Progenitor cell of endocrine pancreas (in vitro differentiated cells): ENCODE measurements at regions not wholly inside any gene's neighbourhood (a gene's known extent, or its start where the extent isn't known, plus 50 kb on each side); places are given as distances from the start of the nearest gene placed in this dataset.

Experiments used
- DNase-seq: peaks from one replicate; pipeline ENCODE4 v3.0.0; 2021; ENCODE audit warnings: low spot score; ENCODE audit not compliant: unreplicated experiment
- H3K27ac Mint-ChIP-seq: 2 replicates; pipeline ENCODE4 v1.8.0; 2021; ENCODE audit warnings: mild to moderate bottlenecking, moderate library complexity, mixed read lengths
- H3K27me3 Mint-ChIP-seq: 2 replicates; pipeline ENCODE4 v1.8.0; 2021; ENCODE audit warnings: mixed read lengths
- H3K36me3 Mint-ChIP-seq: 2 replicates; pipeline ENCODE4 v1.8.0; 2022; ENCODE audit warnings: mixed read lengths; ENCODE audit not compliant: insufficient read depth
- H3K4me1 Mint-ChIP-seq: 2 replicates; pipeline ENCODE4 v1.8.0; 2021; ENCODE audit warnings: low read depth, mixed read lengths
- H3K4me3 Mint-ChIP-seq: 2 replicates; pipeline ENCODE4 v1.8.0; 2021; ENCODE audit warnings: low read depth, mild to moderate bottlenecking, moderate library complexity, mixed read lengths
- H3K9me3 Mint-ChIP-seq: 2 replicates; pipeline ENCODE4 v1.8.0; 2021; ENCODE audit warnings: low read depth, mixed read lengths
- TF ChIP-seq, protein P1 (sequence below): fragments of 200-600 bp; sonication (generic); IDR thresholded peaks from one replicate; pipeline ENCODE4 v1.5.0; 2021; ENCODE audit warnings: antibody characterized with exemption, mild to moderate bottlenecking; ENCODE audit not compliant: unreplicated experiment

DNA sequence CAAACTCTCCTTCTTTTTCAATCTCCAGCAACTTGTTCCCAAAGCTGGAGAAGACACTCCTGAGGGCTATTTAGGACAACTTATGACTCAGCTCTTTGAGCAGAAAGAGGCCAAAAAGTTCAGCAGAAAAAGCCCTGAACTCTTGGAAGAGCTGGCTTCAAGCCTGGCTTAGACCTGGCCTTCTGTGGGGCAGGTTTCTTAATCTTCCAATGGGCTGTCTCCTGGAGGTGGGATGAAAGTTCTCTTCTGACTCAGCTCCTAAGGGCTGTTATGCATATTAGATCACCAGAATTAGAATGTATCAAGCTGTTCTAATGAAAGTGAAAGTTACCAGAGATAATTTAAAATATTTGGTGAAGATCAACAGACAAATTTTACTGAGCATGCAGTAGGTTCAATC is 129.4 kb downstream of the RAD51AP2 start:
- Mint-ChIP-seq H3K27me3 (no peaks in the 10 kb centered on the region), H3K9me3 (peaks cover 5% of the 10 kb centered on the region), H3K4me1 (no peaks in the 10 kb centered on the region), H3K4me3 (no peak overlapping the region), H3K36me3 (no peaks in the 10 kb centered on the region), H3K27ac (no peak overlapping the region)
- no peak for DNase-seq
- TF ChIP-seq, protein P1, sequence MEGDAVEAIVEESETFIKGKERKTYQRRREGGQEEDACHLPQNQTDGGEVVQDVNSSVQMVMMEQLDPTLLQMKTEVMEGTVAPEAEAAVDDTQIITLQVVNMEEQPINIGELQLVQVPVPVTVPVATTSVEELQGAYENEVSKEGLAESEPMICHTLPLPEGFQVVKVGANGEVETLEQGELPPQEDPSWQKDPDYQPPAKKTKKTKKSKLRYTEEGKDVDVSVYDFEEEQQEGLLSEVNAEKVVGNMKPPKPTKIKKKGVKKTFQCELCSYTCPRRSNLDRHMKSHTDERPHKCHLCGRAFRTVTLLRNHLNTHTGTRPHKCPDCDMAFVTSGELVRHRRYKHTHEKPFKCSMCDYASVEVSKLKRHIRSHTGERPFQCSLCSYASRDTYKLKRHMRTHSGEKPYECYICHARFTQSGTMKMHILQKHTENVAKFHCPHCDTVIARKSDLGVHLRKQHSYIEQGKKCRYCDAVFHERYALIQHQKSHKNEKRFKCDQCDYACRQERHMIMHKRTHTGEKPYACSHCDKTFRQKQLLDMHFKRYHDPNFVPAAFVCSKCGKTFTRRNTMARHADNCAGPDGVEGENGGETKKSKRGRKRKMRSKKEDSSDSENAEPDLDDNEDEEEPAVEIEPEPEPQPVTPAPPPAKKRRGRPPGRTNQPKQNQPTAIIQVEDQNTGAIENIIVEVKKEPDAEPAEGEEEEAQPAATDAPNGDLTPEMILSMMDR: no peak

DNA sequence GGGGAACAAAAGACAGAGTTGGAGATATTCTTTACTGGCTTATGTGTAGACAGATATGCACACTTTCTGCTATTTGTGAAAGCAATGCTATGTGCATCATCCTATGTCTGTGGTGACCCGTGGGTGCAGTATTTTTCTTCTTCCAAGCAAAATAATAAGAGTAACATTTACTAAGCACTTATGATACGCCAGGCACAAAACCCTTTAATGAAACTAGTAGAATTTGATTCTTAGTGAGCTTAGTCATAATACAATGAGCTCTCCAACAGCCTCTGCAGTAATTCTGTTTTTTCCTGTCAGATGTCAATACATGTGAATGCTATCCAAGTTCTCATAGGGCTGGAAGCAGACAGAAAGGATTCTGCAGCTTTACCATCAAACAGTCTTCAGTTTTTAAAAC is 130.6 kb downstream of the RAD51AP2 start:
- no peaks in the 10 kb centered on the region for H3K27me3 Mint-ChIP-seq
- TF ChIP-seq, protein P1: no peak
- no peaks in the 10 kb centered on the region for H3K9me3 Mint-ChIP-seq

DNA sequence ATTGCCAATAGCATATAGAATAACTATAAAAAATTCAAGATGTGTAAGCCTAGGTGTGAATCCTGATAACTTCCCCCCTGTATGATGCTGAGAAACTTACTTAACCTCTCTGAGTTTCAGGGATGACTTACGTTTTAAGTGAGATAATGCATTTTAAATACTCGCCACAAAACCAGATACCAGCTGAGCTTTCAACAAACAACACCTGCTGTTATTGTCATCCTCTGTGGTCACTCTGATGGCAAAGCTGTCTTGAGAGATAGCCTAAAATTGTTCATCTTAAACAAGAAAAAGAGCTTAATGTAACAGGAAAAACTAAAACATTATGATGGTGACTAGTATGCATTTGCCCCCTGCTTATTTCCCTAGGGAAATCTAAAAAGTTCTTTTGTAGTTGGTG is 131.5 kb downstream of the RAD51AP2 start:
- H3K27ac Mint-ChIP-seq: no peak overlapping the region
- H3K9me3 Mint-ChIP-seq: no peaks in the 10 kb centered on the region
- TF ChIP-seq, protein P1: no peak
- no peak for DNase-seq
- H3K4me1 Mint-ChIP-seq: no peaks in the 10 kb centered on the region
- H3K36me3 Mint-ChIP-seq: no peaks in the 10 kb centered on the region
- H3K27me3 Mint-ChIP-seq: no peaks in the 10 kb centered on the region
- H3K4me3 Mint-ChIP-seq: no peak overlapping the region

More for the DNA sequence above, 130.6 kb downstream of the RAD51AP2 start:
- no peaks in the 10 kb centered on the region for H3K4me1 Mint-ChIP-seq
- H3K36me3 Mint-ChIP-seq: no peaks in the 10 kb centered on the region
- DNase-seq: no peak
- H3K27ac Mint-ChIP-seq: no peak overlapping the region
- H3K4me3 Mint-ChIP-seq: no peak overlapping the region

DNA sequence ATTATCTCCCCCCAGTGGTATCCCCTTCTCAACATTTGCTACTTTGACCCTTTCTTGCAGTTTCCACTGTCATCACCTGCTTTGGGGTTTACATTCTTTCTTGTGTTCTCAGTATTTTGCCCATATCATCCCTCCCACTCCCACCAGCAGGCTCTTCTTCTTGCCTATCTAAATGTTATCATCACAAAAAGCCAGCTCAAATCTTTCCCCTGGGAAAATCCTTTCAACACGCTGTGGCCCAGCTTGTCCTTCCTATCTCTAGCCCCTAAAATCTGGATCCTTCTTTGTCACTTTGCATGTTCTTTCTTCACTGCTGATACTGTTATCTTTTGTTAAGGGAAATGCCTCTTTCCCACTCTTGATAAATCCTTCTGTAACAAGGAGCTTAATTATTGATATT is 138.2 kb downstream of the RAD51AP2 start:
- TF ChIP-seq, protein P1: no peak
- Mint-ChIP-seq H3K4me1 (peaks cover 7% of the 10 kb centered on the region), H3K27ac (no peak overlapping the region), H3K4me3 (no peak overlapping the region), H3K27me3 (no peaks in the 10 kb centered on the region), H3K36me3 (no peaks in the 10 kb centered on the region), H3K9me3 (peaks cover 4% of the 10 kb centered on the region)
- DNase-seq: no peak

DNA sequence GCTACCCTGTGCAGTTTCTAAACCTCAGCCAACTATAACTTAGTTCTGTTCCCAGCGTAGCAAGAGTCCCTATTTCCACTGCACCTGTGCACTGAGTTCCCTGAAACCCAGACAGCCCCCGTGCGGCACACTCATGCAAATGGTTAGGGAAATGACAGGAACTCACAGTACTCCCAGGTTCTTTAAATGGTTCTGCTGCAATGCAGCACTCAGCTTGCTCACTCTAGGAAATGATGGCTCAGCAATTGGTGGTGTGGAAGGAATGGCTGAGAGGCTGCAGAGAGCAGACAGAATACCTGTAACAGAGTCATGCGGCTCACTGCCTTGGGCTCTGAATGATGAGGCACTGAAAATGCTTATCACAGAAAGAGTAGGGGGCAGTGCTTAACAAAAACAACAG is 143.0 kb downstream of the RAD51AP2 start:
- Mint-ChIP-seq H3K4me1 (peaks cover 4% of the 10 kb centered on the region), H3K27me3 (no peaks in the 10 kb centered on the region), H3K36me3 (peaks cover 2% of the 10 kb centered on the region), H3K4me3 (no peak overlapping the region), H3K27ac (no peak overlapping the region), H3K9me3 (peaks cover 9% of the 10 kb centered on the region)
- TF ChIP-seq, protein P1: no peak
- DNase-seq: no peak
